T-helper 17 cell (primary cell): ENCODE measurements at regions not wholly inside any gene's neighbourhood (a gene's known extent, or its start where the extent isn't known, plus 50 kb on each side); places are given as distances from the start of the nearest gene placed in this dataset.

ENCODE experiments used
- ATAC-seq: fragments of 150-1000 bp; cut with Tn5 transposase; 2 replicates; pipeline ENCODE4 v1.10.0; 2021; ENCODE audit warnings: mild to moderate bottlenecking, moderate library complexity
- DNase-seq, 3 donors: peaks; one replicate each; pipeline versions ENCODE4 v3.0.0 to v3.0.0-alpha.2; 2020 to 2021
- H3K9me3 ChIP-seq: one replicate; pipeline ENCODE4 v1.7.0; 2013; ENCODE audit warnings: low read length, mild to moderate bottlenecking; ENCODE audit not compliant: control insufficient read depth, poor library complexity, severe bottlenecking
- H3K27ac Mint-ChIP-seq: one replicate; pipeline ENCODE4 v1.8.0; 2022; ENCODE audit warnings: mild to moderate bottlenecking, moderate library complexity, mixed read lengths
- H3K27me3 Mint-ChIP-seq: one replicate; pipeline ENCODE4 v1.8.0; 2022; ENCODE audit warnings: mixed read lengths
- H3K36me3 Mint-ChIP-seq: one replicate; pipeline ENCODE4 v1.8.0; 2022; ENCODE audit warnings: low read depth, mixed read lengths
- H3K4me1 Mint-ChIP-seq: one replicate; pipeline ENCODE4 v1.8.0; 2022; ENCODE audit warnings: mild to moderate bottlenecking, mixed read lengths
- H3K4me3 Mint-ChIP-seq: one replicate; pipeline ENCODE4 v1.8.0; 2022; ENCODE audit warnings: mild to moderate bottlenecking, moderate library complexity, mixed read lengths

GRCh38 chr10:124333931-124334330 lies 84.8 kb downstream of the OAT start:
- Mint-ChIP-seq H3K27ac (no peak overlapping the region), H3K36me3 (no peaks in the 10 kb centered on the region), H3K27me3 (peaks cover 2% of the 10 kb centered on the region), H3K4me3 (no peak overlapping the region), H3K4me1 (no peaks in the 10 kb centered on the region)
- no peaks in the 10 kb centered on the region for H3K9me3 ChIP-seq
- ATAC-seq = no peak
- no peak for DNase-seq

DNA sequence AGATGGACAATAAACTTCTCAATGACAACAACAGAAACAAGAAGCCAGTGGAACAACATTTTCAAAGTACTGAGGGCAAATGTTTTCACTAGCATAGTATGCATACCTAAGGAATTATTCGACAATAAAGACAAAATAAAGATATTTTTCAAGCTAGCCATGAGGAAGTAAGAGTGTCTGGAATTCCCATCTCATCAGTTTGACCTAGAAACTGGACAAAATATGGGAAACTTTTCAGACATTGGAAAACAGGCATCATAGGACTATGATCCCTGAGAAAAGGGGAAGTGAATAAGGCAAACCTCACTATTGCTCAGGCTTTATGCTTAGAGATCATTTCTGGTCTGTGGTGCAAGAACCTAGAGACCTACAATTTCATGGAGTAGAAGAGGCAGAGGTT lies 86.3 kb downstream of the OAT start:
- Mint-ChIP-seq H3K4me3 (no peak overlapping the region), H3K4me1 (no peaks in the 10 kb centered on the region), H3K36me3 (no peaks in the 10 kb centered on the region), H3K27me3 (peaks cover 8% of the 10 kb centered on the region), H3K27ac (no peak overlapping the region)
- DNase-seq (no peak), ATAC-seq (no peak)
- no peaks in the 10 kb centered on the region for H3K9me3 ChIP-seq

GRCh38 chr10:124329941-124330340 lies 88.8 kb downstream of the OAT start:
- H3K9me3 ChIP-seq = no peaks in the 10 kb centered on the region
- H3K27ac Mint-ChIP-seq = no peak overlapping the region
- H3K36me3 Mint-ChIP-seq = no peaks in the 10 kb centered on the region
- no peaks in the 10 kb centered on the region for H3K4me1 Mint-ChIP-seq
- peaks cover 21% of the 10 kb centered on the region for H3K27me3 Mint-ChIP-seq
- DNase-seq (no peak), ATAC-seq (no peak)
- no peak overlapping the region for H3K4me3 Mint-ChIP-seq

DNA sequence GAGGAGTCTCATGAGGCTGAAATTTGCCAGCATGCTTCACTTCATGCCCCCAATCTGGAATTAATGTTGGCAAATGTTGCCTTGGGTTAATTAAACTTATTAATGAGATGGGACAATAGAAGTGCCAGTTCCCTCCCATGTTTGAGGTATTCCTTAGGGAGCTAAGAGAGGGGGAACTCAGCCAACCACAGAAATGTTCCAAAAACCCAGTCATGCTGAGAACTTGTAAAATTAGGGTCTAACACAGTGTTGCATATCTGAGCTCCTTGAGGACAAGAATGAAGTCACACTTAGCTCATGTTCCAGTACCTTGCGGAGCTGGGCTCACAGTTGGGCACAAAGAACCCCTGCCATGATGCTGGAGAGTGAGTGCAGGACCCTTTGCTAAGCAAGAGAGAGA lies 89.4 kb downstream of the OAT start:
- H3K27me3 Mint-ChIP-seq = peaks cover 21% of the 10 kb centered on the region
- H3K36me3 Mint-ChIP-seq = no peaks in the 10 kb centered on the region
- no peaks in the 10 kb centered on the region for H3K9me3 ChIP-seq
- no peak overlapping the region for H3K4me3 Mint-ChIP-seq
- H3K27ac Mint-ChIP-seq = no peak overlapping the region
- no peak for ATAC-seq
- H3K4me1 Mint-ChIP-seq = no peaks in the 10 kb centered on the region
- DNase-seq = no peak

GRCh38 chr10:124328477-124329220 lies 90.1 kb downstream of the OAT start:
- DNase-seq (no peak), ATAC-seq (no peak)
- no peak overlapping the region for H3K27ac Mint-ChIP-seq
- H3K36me3 Mint-ChIP-seq = no peaks in the 10 kb centered on the region
- H3K9me3 ChIP-seq = no peaks in the 10 kb centered on the region
- no peaks in the 10 kb centered on the region for H3K4me1 Mint-ChIP-seq
- H3K27me3 Mint-ChIP-seq = peaks cover 26% of the 10 kb centered on the region
- no peak overlapping the region for H3K4me3 Mint-ChIP-seq

GRCh38 chr10:124325998-124326636 lies 92.6 kb downstream of the OAT start:
- no peaks in the 10 kb centered on the region for H3K9me3 ChIP-seq
- Mint-ChIP-seq H3K4me1 (no peaks in the 10 kb centered on the region), H3K27me3 (peaks cover 45% of the 10 kb centered on the region), H3K4me3 (no peak overlapping the region), H3K27ac (no peak overlapping the region), H3K36me3 (no peaks in the 10 kb centered on the region)
- ATAC-seq = no peak
- no peak for DNase-seq

DNA sequence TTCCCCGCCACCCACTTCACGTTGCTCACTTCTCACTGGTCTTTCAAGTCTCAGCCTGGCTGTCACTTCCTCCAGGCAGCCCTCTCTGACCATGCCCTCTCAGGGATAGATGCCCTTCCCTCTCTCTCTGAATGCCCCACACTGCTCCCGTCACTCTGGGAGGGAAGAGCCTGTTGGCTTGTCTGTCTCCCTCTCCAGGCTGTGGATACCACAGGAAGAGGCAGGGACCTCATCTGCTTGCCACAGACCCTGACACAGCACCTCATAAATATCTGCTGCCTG lies 93.1 kb downstream of the OAT start:
- ATAC-seq = no peak

GRCh38 chr10:124324856-124325632 lies 93.7 kb downstream of the OAT start:
- no peak overlapping the region for H3K4me3 Mint-ChIP-seq
- no peak for DNase-seq
- ATAC-seq = no peak
- no peak overlapping the region for H3K27ac Mint-ChIP-seq
- no peaks in the 10 kb centered on the region for H3K4me1 Mint-ChIP-seq
- no peaks in the 10 kb centered on the region for H3K36me3 Mint-ChIP-seq
- no peaks in the 10 kb centered on the region for H3K9me3 ChIP-seq
- peaks cover 45% of the 10 kb centered on the region for H3K27me3 Mint-ChIP-seq

More for the DNA sequence above, 93.1 kb downstream of the OAT start:
- H3K27me3 Mint-ChIP-seq = peaks cover 45% of the 10 kb centered on the region
- H3K9me3 ChIP-seq = no peaks in the 10 kb centered on the region
- H3K36me3 Mint-ChIP-seq = no peaks in the 10 kb centered on the region
- H3K4me3 Mint-ChIP-seq = no peak overlapping the region
- H3K27ac Mint-ChIP-seq = no peak overlapping the region
- no peaks in the 10 kb centered on the region for H3K4me1 Mint-ChIP-seq
- no peak for DNase-seq

GRCh38 chr10:124324451-124324850 lies 94.3 kb downstream of the OAT start:
- Mint-ChIP-seq H3K27me3 (peaks cover 45% of the 10 kb centered on the region), H3K4me1 (no peaks in the 10 kb centered on the region), H3K36me3 (no peaks in the 10 kb centered on the region), H3K4me3 (no peak overlapping the region), H3K27ac (no peak overlapping the region)
- no peaks in the 10 kb centered on the region for H3K9me3 ChIP-seq
- ATAC-seq = no peak
- DNase-seq = no peak

DNA sequence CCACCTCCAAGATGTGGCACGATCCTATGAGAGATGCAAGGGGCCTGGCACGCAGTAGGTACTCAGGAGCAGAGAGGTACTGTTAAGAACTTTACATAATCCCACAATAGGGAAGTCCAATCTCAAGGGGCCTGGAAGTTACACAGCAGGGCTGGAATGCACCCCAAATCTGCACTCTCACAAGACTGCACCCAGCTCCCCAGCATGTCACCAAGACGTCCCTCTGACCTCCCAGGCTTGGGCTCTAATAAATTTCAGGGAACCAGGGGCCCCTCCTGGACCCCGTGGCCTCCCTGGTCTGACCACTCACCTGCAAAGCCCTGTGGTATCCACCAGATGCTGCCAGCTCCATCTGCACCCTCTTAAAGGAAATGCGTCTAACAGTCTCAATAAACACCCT lies 94.9 kb downstream of the OAT start:
- peaks cover 42% of the 10 kb centered on the region for H3K27me3 Mint-ChIP-seq
- no peaks in the 10 kb centered on the region for H3K36me3 Mint-ChIP-seq
- no peaks in the 10 kb centered on the region for H3K9me3 ChIP-seq
- ATAC-seq = no peak
- no peak overlapping the region for H3K4me3 Mint-ChIP-seq
- no peak overlapping the region for H3K27ac Mint-ChIP-seq
- H3K4me1 Mint-ChIP-seq = no peaks in the 10 kb centered on the region
- DNase-seq = no peak

DNA sequence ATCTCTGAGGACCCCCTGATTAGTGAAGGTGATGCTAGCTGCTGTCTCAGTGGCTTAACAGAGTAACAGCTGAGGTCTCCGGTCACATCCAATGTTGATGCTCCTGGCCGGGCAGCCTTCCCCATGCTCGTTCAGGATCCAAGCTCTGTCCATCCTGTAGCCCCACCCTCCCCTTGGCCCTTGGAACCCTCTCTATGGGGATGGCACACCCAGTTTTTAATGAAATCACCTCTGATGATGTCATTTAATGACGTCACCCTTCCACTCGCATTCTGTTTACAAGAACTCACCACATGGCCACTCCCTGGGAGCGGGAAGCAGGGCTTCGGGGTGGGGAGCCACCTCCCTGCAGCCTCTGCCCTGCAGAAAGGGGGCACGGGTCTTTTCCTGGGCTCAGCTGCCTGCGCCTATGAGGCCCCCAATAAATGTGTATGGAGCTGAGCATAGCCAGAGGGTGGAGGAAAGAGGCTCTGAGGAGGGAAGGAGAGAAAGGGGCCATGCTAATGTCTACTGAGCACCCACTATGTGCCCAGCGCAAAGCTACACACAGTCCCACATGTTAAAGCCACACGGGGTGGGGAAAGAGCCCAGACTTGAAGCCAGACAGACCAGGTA lies 95.5 kb downstream of the OAT start:
- DNase-seq (no peak), ATAC-seq (no peak)
- no peaks in the 10 kb centered on the region for H3K36me3 Mint-ChIP-seq
- H3K9me3 ChIP-seq = no peaks in the 10 kb centered on the region
- H3K27ac Mint-ChIP-seq = no peak overlapping the region
- peaks cover 38% of the 10 kb centered on the region for H3K27me3 Mint-ChIP-seq
- H3K4me1 Mint-ChIP-seq = no peaks in the 10 kb centered on the region
- H3K4me3 Mint-ChIP-seq = no peak overlapping the region

DNA sequence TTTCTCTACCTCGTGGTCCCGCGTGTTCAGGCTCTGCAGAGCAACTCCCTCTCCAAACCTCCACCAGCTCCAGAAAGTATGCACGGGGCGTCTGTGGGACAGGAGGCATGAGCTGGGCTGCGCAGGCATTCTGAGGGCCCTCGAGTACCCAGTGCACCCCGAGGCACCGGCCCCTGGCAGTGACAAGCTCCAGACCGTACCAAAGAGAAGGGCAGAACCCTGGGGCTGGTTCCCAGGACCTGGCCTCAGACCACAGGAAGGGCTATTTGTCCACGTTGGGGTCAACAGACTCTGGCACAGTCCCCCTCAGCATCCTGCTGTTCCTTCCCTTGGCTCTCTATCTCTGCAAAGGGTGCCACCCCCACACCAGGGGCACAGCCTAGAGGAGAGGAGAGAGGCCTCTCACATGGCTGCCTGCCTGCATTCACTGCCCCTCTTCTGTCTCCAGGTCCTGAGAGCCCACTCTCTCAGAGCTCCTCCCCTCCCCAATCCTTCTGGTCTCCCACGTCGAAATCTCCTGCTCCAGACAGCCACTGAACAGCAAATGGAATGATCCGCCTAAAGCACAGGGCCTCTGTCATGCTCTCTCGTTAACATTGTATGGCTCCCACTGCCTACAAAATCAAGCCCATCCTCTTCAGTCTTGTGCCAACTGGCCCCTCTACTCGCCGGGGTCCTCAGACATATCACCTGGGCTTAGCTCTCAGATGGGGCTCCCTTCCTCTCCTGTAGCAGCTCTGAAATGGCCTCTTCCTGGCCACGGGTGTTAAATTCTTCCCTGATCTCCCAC lies 96.3 kb downstream of the OAT start:
- H3K4me1 Mint-ChIP-seq = no peaks in the 10 kb centered on the region
- ATAC-seq = no peak
- H3K9me3 ChIP-seq = no peaks in the 10 kb centered on the region
- H3K4me3 Mint-ChIP-seq = no peak overlapping the region
- H3K36me3 Mint-ChIP-seq = no peaks in the 10 kb centered on the region
- no peak overlapping the region for H3K27ac Mint-ChIP-seq
- H3K27me3 Mint-ChIP-seq = peaks cover 38% of the 10 kb centered on the region
- no peak for DNase-seq
